ENCODE measurements at regions not wholly inside any gene's neighbourhood (a gene's known extent, or its start where the extent isn't known, plus 50 kb on each side); places are given as distances from the start of the nearest gene placed in this dataset.

GRCh38 chr13:69069554-69070133 lies 1038.0 kb upstream of the ATXN8OS start:
- no peak for TF ChIP-seq POLR2AphosphoS5 (IDR thresholded peaks at IDR 0.05; ENCODE audit: low read length)
- TF ChIP-seq BCL11A (IDR thresholded peaks at IDR 0.05; ENCODE audit: low read depth, low read length): no peak
- no peak for TF ChIP-seq CTCF (IDR thresholded peaks at IDR 0.05 in 2 of 3, conservative IDR thresholded peaks at IDR 0.05 in 1 of 3; ENCODE audit: control insufficient read depth in 2 of 3, extremely low read depth in 1 of 3, insufficient read depth in 1 of 3, low read depth in 3 of 3, low read length in 3 of 3)
- TF ChIP-seq ZBTB33 (IDR thresholded peaks at IDR 0.05): no peak
- no peak for TF ChIP-seq RBBP5 (conservative IDR thresholded peaks at IDR 0.05)
- TF ChIP-seq EZH2 (IDR thresholded peaks at IDR 0.05; ENCODE audit: borderline replicate concordance, control insufficient read depth, low read depth, low read length): no peak
- TF ChIP-seq EP300 (IDR thresholded peaks at IDR 0.05; ENCODE audit: borderline replicate concordance in 1 of 2, control insufficient read depth in 1 of 2, low read depth in 2 of 2, low read length in 2 of 2): no peak
- no peak for TF ChIP-seq CEBPB (IDR thresholded peaks at IDR 0.05; ENCODE audit: borderline replicate concordance in 1 of 2, low read depth in 2 of 2, low read length in 2 of 2)
- no peak for TF ChIP-seq POLR2A (IDR thresholded peaks at IDR 0.05; ENCODE audit: low read depth, low read length)
